UCSD-AML1 (cell line): ENCODE measurements at regions not wholly inside any gene's neighbourhood (a gene's known extent, or its start where the extent isn't known, plus 50 kb on each side); places are given as distances from the start of the nearest gene placed in this dataset.

Source experiments
- DNase-seq: peaks from one replicate; lab custom pipeline; 2025; ENCODE audit not compliant: unreplicated experiment; lab: John Stamatoyannopoulos, UW

DNA sequence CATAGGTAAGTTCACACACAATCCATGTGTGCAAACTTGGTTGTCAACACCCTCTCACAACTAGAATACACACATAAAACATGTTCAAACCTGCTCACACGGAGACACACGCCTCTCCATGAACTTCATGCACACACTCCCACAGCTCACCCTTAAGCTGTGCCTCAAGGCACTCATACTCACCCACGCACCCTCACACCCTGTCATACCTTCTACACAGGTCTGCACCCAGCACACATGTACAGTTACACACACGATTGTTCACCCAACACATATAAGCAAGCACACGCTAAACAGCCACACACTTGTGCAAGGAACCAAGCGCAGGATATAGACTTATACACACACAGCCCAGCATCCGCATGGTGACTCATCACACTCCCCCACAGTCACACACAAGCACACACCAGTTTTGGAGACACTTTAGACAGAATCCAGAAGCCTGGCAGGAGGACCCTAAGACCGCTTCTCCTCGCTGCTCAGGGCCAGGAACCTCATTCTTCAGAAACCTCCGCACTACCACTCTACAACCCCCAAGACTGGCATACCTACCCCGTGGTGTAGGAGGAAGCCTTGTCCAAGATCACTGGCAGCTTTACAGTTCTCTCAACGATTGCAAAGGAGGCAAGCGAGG is 58.7 kb upstream of the ZC3H12A start:
- no peak for DNase-seq

GRCh38 chr1:37420456-37420855 is 53.9 kb upstream of the ZC3H12A start:
- no peak for DNase-seq

DNA sequence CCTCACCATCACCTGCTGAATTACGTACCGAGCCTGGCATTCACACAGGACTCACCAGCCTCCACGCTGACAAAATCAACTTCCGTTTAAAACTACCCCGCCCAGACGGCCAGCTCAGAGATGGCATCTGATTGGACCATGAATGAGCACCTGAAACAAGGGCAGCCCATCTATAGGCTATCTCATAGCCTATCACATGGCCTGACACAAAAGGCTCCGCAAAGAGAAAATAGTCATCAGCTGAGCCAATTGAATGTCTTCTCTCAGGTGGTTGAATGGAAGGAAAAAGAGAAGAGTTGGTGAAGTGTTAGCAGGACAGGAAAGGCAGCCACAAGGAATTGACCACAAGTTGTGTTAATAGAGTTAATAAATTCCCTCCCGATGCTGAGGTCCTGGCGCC is 50.6 kb upstream of the ZC3H12A start:
- no peak for DNase-seq

DNA sequence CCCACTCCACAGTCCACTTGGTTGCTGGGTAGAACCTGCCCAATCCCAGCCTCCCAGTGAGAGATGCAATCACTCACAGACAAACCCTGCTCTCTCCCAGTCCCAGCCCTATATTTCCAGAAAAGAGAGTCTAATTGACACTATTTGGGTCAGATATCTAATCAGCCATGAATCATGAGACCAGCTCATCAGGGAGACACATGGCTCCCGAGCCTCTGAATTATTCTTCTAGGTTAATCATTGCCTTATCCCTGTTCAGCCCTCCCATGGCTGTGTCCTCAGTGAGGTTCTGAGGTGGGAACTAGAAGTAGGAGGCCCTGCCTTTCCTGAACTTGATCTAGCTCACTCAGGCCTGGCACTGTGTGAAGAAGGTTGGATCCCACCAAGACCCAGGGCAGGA is 49.9 kb upstream of the ZC3H12A start:
- DNase-seq = no peak
